NCI-H460 (cell line): ENCODE measurements at regions not wholly inside any gene's neighbourhood (a gene's known extent, or its start where the extent isn't known, plus 50 kb on each side); places are given as distances from the start of the nearest gene placed in this dataset.

Experiments used
- DNase-seq: peaks from one replicate; pipeline ENCODE4 v3.0.0-alpha.2; 2016; ENCODE audit warnings: low read depth; ENCODE audit errors: extremely low read depth

DNA sequence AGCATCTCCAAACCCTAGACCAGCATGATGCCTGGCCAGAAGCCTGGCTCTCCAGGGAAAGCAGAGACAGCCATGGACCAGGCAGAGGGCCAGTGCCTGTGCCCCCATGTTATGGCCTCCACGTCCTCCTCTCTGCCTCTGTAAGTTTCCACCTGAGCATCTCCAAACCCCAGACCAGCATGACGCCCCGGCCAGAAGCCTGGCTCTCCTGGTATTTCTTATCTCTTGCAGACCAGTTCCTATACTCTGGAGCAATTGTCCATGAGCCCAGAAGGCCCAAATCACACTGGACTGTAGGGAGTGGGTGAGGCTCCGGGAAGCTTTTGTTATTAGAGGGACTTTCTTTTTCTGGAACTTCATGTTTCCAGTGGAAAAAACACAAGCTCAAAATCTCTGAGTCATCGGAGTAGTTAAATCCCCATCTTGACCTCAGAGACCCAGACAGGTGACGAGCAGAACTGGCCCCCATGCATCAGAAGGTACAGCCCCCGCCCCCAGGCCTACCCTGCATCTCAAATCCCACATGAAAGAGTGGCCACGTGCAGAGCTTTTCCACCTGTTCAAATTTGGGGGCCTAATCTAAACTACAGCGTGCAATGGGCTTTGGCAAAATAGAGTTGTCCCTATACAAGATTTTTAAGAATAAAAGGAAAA, 110.2 kb upstream of the FOXQ1 start:
- DNase-seq = no peak

DNA sequence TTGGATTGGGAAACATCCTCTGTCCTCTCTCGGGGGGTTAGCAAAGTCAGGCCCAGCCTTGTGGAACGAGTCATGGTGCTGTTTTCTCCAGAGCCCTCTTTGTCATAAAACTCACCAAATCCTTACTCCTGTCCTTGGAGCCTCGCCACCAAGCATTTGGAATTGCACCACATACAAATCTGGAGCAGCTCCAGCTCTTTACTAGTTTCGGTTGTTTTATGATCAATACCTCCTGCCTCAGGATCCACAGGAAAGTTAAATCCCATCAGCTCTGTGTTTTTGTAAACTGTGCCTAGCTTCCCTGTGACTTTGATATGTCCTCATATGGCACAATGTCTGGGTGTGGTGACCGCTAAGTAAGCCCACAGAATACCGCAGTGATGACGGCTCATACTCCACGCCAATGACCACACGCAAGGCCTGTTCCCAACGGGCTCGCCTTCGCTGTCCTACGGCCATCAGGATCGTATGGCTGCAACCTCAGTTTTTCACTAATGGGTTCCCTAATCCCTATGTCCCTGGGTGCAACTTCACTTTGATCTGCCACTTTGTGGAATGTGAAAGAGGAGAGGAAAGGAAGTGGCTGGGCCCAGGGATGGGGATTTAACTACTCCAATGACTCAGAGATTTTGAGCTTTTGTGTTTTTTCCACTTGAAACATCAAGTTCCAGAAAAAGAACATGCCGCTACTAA, 111.3 kb upstream of the FOXQ1 start:
- DNase-seq = no peak

DNA sequence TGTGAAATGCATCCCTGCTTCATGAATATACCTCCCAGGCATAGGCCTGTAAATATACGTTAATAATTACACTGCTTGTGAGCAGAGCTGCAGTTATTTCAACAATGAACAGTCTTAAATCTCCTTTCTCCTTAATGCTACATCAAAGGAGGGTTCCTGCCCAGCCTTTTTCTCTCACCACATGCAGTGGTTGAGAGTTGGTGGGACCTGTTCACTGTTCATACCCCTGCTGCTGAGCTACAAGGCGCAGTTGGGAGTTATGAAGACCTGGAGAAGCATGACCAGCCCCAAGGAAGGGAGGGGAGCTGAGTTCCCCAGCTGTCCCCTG, 111.9 kb upstream of the FOXQ1 start:
- no peak for DNase-seq

DNA sequence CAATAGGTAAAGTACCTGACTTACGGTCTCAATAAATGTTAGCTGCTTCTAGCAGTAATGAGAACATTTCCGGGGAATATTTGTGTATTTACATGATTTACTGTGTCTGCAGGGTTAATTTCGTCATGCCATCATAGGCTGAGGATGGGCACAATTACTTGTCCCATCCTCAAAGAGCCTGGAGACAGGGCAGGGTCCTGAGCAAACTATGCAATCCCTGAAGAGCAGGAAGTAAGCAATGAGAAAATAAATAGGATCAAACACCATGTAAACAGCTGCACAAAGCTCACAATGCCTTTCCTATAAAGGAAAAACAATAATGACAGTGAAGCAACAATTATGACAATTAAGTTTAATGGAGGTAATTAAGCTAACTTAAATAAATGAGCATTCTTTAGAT, 114.6 kb upstream of the FOXQ1 start:
- no peak for DNase-seq

DNA sequence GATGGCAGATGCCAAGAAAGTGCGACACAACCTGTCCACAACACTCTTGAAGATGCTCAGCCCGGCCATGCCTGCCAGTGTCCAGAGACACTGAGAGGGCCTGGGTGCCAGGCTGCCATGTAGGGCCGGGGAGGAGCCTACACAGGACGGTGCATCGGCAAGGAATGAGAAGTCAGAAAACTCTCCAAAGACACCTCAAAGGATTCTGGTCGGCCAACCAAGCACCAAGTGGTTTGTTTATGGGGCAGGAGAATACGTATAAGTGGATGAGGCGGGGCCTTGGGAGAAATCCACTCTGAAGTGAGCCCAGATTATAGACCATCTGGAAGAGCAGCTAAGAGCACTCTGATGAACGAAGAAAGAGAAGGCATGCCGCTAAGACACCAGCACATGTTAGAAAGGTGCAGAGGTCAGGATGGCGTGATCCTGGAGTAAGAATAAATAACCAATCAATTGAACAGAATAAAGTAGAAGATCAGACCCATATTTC, 120.7 kb upstream of the FOXQ1 start:
- DNase-seq = no peak

DNA sequence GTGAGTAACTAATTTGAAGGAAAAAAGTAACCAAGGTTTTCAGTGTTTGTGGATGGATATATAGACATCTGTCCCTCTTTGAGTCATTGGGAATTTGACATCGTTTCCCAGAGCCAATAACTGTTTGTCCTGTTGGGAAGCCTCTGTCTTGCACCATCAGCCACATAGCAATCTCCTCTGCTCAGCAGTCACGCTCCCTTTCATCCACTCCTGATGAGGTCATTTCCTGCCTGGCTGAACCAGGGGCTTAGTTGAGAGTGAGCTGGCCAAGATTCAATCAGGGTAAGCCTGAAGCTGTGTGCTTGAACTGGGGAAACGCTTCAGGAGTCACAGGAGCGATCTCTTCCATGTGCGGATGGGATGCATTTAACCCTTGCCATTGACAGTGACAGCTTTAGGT, 121.5 kb upstream of the FOXQ1 start:
- no peak for DNase-seq

DNA sequence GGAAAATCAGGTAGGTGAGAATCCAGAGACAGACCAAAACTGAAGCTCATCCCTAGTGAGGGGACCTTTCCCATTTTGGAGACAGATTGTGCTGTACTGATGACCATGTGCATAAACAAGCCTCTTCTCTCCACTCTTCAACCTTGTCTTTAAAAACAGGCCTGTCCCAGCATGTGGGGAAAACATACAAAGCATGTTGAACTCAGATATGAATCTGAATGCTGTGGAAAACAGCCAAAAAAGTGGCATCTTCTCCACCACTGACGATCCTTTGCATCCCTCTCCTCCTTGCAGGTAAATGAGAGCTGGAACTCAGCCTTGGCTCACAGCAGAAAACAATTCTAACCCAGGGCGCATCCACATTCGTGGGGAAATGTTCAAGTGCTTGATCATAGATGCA, 123.7 kb upstream of the FOXQ1 start:
- DNase-seq = no peak

DNA sequence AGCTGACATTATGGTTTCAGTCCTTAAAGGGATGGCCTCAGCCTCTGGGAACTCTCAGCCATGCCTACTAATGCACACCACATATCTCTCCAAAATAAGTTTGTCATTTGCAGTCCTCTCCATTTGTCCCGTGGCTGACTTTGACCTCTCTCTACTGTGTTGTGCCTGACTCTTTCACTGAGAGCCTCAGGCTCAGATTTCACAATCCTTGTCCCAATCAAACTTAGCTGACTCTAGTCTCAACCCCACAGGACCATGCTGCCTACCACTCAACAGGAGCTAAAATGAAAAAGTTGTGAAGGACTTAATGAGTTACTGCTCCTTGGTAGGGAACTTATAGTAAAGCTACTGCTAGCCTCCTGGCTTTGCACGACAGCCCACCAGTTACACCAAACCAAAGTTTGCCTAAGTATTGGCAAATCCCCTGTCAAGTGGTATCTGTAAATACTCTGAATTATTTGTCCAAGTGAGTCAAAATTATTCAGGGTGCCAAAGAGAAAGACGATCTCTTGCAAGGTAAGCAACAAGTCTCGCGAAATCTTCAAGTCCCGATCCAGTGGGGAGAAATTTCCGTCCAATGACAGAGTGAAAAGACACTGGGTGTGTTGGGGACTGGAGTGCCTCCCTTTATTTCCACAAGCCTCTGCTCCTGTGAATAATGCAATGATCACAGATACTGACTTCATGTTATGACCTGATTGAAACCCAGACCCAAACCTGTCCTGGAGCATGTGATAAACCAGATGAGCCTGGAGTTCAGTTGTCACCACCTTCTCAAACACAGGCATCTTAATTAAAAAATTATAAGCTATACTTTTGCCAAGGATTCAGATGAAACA, 124.4 kb upstream of the FOXQ1 start:
- no peak for DNase-seq

DNA sequence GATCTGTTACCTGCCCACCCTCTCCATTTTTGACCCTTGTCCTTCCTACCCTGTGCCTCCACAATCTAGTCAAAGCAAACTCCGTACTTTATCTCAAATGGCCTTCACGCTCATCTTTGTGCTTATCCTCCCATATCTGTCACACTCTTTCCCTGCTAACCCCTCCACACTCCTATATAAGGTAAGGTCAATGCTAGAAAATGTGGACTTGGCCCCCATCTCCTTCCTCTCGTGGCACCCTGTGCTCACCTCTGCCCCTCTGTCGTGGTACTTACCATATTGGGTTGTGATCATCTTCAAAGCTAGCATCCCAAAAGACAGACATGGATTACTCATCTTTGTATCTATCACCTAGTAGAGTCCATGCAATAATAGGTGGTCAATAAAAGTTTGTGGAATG, 127.6 kb upstream of the FOXQ1 start:
- DNase-seq = no peak

DNA sequence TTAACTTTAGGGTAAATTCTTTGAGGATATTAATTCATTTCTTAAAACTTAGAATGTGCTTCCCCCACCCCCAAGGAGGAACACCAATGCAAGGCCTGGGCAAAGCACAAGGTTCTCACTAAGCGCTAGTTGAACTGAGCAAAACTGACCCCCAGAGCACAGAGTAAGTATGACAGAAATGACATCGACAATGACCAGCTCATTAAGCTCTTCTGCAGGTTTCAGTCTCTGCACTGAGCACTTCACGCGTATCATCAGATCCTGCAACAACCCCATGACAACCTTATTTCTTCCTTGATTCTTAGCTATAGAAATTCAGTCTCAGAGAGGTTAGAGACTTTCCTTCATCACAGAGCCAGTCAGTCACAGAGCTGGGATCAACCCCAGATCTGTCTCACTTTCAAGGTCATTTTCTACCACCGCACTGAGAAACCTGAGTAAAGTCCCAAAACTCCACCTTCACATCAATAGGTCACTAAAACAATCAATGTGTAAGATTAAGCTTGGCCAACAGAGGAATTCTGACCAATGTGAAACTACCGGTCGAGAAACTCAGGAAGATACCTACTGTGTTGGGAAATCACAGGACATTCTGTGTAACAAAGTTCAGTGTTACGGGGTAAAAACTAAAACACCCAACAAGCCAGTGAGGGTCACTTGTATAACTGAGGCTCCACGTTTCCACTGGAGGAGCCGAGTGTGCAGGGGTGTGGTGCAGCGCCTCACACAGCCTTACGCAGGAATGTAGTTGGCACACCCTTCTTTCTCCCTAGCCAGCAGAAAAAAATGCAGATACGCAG, 129.0 kb upstream of the FOXQ1 start:
- DNase-seq = no peak

DNA sequence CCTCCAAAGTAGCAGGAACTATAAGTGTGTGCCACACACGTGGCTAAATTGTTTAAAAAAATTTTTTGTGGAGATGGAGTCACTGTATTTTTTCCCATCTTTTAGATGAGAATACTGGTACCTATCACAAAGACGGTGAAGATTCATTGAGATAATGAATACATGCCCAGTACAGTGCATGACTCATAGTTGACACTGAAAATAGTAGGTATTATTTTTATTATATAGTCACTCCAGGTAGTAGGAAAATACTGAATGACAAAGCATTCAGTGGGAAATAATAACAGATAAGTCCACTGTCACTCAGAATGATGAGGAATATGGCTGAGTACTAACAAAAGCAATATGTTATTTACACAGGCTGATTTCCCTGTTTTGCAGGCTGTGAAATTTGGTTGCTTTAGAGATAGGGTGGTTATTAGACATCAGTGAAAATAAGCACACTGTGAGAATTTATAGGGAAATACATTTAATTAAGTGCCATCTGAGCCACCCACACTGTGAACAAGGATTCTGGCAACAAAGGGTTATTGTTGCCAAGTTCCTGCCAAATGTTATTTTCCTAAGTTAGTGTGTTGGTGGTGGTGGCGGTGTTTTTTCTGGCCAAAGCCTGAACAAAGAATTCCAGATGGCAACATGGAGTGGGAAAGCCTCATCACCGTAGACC, 129.8 kb upstream of the FOXQ1 start:
- DNase-seq = no peak

DNA sequence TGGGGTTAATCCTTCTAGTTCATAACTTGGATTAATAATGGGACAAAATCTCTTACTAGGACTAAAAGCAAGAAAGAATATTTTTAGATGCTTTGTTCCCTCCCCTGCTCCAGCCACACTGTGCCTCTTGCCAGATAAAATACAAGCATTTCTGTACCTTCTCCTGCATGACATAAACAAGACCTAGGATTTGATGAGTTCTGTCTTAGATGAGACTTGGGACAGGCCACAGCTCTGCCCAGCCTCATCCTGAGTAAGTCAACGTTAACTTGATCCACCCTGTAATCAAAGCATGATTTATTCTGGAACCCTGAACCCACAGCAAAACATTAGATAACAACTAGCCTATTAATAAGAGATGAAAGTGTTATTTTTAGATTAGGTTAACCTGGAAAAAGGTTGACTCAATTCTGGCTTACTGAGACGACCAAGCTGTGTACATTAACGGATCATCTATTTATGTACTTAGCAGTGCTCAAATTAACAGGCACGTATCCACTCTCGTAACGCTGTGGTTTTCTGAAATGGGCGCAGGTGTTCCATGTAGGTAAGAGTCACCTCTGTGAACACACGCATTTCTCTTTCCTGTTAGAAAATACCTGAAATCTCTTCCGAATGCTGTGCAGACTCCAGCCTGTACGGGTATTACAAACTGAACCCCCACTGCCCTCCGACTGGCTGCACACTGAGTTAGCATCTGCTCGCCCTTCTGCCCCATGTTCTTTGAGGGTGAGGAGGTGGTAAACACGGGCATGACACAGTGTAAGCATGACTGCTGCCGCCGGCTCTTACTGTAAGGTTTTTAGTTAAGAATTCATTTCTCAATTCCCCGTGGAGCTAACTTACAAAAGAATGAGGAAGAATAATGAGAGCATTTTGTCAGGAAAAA, 132.1 kb upstream of the FOXQ1 start:
- no peak for DNase-seq

DNA sequence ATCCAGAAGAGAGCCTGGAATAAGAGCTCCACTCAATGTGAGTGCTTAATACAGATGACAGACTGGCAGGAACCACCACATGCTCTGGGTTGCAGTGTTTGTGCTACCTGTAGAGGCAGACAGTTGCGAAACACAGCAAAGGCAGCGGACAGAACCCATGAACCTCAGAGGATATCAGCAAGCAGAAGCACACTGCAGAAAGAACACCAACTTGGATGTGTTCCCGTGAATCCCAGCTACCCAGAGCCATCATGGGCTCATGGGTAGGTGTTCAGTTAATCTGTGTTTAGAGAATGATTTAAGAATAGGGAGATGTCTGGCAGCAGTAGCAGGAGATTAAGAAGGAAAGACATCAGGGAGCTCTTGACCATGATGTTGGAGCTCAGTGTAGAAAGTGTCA, 133.3 kb upstream of the FOXQ1 start:
- DNase-seq = no peak

DNA sequence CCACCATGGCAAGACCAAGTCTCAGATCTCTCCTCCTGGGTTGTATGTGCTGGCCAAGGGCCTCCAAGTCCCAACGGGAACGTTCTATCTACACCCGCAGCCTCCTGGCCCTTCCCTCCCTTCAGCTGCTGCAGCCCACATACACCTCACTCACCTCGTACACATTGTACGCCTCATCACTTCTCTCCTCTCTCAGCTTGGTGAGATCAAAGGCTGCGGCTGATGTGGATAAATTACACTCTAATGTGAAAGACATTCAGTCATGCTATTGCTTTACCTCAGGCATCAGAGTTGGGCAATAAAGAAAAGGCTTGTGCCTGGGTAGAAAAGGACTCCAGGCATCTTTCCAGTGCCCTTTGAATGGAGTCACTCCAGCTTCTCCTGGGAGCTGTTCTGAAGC, 135.3 kb upstream of the FOXQ1 start:
- DNase-seq = no peak

DNA sequence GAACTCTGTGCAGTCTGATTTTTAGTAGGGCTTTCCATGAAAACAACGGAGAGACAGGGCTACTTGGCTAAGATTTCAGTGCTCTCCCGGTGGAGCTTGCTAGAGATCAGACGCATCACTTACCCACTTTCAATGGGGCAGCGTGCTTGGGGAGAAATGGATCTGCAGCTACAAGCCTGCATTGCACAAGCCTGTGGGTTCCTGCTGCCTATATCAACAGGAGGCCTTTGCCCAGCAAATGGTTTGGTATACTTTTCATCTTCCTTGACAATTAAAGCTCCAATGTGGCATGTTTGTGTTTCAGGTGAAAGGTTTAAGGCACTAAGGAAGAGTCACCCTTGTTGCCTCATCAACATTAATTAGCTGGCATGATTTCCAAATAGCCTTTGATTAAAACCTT, 136.0 kb upstream of the FOXQ1 start:
- no peak for DNase-seq

DNA sequence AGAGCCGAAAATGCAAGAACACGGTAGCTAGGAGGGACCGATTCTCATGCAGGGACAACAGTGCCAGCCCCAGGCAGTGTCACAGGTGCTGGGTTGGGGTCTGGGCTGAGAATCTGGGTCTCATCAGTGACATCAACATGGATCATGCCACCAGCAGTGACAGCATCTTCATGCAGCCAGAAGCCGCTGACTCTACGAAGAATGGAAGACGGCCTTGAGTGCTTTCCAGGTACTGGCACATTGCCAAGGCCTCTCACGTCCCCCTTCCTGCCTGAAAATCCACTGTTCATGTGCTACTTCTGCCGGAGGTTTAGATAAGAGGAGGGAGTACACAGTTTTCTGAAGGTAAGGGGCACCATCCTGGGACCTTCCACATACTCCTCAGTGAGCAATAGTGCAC, 141.1 kb upstream of the FOXQ1 start:
- DNase-seq = no peak

DNA sequence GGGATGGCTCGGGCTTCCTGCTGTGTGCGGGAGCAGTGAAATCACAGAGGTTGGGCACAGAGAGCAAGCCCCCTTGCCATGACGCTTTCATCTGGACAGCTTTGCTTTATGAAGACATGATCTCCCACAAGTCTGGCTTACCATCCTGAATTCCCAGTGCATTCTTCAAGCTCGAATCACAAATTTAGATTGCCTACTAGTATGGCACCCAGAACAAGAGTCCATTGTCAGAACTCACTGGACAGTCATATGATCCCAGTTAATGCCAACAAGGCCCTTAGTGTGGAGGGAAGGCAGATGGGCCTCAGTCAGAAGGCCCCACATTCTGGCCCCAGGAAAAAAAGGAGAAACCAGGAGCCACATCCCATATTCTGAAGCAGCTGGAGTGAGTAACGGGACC, 147.3 kb upstream of the FOXQ1 start:
- no peak for DNase-seq

DNA sequence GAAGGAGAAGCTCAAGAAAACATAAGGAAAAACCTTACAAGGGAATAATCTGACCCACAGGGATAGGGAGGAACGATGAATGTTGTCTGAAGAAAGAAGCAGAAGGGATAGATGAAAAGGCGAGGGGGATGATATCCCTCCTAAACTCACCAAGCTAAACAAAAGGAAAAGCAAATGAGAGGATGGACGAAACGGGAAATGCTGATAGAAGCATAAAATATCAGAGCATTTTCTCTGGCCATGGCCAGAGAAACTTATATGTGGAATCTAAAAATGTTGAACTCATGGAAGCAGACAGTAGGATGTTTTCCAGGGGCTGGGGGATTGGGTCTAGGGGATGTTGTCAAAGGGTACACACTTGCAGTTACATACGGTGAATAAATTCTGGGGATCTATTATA, 148.4 kb upstream of the FOXQ1 start:
- no peak for DNase-seq
